ENCODE measurements at regions not wholly inside any gene's neighbourhood (a gene's known extent, or its start where the extent isn't known, plus 50 kb on each side); places are given as distances from the start of the nearest gene placed in this dataset.

DNA sequence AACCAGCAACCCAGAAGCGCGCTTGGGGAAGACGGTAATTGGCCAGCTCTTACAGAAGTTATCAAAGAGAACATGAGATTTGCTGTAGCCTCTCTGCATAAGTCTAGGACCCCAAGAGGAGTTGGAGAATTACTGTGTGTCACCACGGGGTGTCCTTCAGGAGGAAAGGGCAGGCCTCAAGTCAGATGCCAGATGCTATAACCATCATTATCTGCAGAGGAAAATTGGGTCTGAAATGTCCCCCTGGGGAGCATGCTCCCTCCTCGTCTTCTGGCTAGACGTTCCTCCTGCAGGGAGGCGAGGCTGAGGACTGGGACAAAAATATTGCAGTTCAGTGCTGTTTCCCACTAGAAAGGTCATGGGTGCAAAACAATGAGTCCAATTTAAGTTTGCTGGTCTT, 380.5 kb upstream of the CFAP20DC start:
- Histone ChIP-seq H3K36me3 (ENCODE audit: low read depth) (no peaks in the 10 kb centered on the region), H3K4me3 (no peak overlapping the region), H2AFZ (no peak overlapping the region), H3K9me3 (ENCODE audit: insufficient read depth, low read depth) (no peaks in the 10 kb centered on the region), H3K79me2 (ENCODE audit: low read depth) (no peaks in the 10 kb centered on the region), H3K4me1 (replicated peaks; ENCODE audit: insufficient read depth) (no peaks in the 10 kb centered on the region), H3K4me2 (no peak overlapping the region), H3K9me2 (ENCODE audit: insufficient read depth) (no peaks in the 10 kb centered on the region), H3F3A (ENCODE audit: insufficient read depth, low read depth) (no peaks in the 10 kb centered on the region), H3K27ac (no peak overlapping the region), H4K20me1 (ENCODE audit: insufficient read depth) (no peaks in the 10 kb centered on the region), H3K27me3 (ENCODE audit: insufficient read depth, low read depth) (no peaks in the 10 kb centered on the region)
- no peak for TF ChIP-seq EZH2 (IDR thresholded peaks at IDR 0.05; ENCODE audit: low read depth)
- TF ChIP-seq, protein P1, sequence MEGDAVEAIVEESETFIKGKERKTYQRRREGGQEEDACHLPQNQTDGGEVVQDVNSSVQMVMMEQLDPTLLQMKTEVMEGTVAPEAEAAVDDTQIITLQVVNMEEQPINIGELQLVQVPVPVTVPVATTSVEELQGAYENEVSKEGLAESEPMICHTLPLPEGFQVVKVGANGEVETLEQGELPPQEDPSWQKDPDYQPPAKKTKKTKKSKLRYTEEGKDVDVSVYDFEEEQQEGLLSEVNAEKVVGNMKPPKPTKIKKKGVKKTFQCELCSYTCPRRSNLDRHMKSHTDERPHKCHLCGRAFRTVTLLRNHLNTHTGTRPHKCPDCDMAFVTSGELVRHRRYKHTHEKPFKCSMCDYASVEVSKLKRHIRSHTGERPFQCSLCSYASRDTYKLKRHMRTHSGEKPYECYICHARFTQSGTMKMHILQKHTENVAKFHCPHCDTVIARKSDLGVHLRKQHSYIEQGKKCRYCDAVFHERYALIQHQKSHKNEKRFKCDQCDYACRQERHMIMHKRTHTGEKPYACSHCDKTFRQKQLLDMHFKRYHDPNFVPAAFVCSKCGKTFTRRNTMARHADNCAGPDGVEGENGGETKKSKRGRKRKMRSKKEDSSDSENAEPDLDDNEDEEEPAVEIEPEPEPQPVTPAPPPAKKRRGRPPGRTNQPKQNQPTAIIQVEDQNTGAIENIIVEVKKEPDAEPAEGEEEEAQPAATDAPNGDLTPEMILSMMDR (conservative IDR thresholded peaks at IDR 0.05): no peak
- ChIA-PET POLR2A (ENCODE audit: unreplicated experiment) (no interaction called here), CTCF (no interaction called here)
- no peak for DNase-seq
- intact Hi-C loops (cut with micrococcal nuclease; ENCODE audit: unreplicated experiment): no loop called here
- no TSS peak for BruUV-seq (replicated peaks)

DNA sequence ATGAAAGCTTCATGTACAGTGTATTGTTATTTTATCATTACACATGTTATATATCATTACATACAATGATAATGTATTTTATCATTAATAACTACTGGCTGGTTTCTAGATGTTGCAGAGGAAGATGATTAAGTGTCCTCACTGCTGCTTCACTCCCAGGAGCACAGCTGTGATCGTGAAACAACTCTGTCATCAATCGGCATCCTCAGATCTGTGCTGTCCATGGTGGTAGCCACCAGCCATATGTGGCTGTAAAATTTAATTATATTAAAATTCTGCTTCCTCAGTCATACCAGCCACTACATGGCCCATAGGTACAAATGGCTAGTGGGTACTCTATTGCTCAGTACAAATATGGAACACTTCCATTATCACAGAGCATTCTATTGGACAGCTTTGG, 379.4 kb upstream of the CFAP20DC start:
- CTCF ChIA-PET: no interaction called here
- no peaks in the 10 kb centered on the region for H3F3A ChIP-seq (ENCODE audit: insufficient read depth, low read depth)
- no peak overlapping the region for H3K27ac ChIP-seq
- POLR2A ChIA-PET (ENCODE audit: unreplicated experiment): no interaction called here
- BruUV-seq (replicated peaks): no TSS peak
- no peaks in the 10 kb centered on the region for H4K20me1 ChIP-seq (ENCODE audit: insufficient read depth)
- no peaks in the 10 kb centered on the region for H3K79me2 ChIP-seq (ENCODE audit: low read depth)
- H3K4me2 ChIP-seq: no peak overlapping the region
- no peak for DNase-seq
- H3K4me3 ChIP-seq: no peak overlapping the region
- no peaks in the 10 kb centered on the region for H3K9me2 ChIP-seq (ENCODE audit: insufficient read depth)
- H3K27me3 ChIP-seq (ENCODE audit: insufficient read depth, low read depth): no peaks in the 10 kb centered on the region
- no peaks in the 10 kb centered on the region for H3K9me3 ChIP-seq (ENCODE audit: insufficient read depth, low read depth)
- H3K36me3 ChIP-seq (ENCODE audit: low read depth): no peaks in the 10 kb centered on the region
- TF ChIP-seq, protein P1 (conservative IDR thresholded peaks at IDR 0.05): no peak
- TF ChIP-seq EZH2 (IDR thresholded peaks at IDR 0.05; ENCODE audit: low read depth): no peak
- H3K4me1 ChIP-seq (replicated peaks; ENCODE audit: insufficient read depth): no peaks in the 10 kb centered on the region
- no peak overlapping the region for H2AFZ ChIP-seq
- intact Hi-C loops (cut with micrococcal nuclease; ENCODE audit: unreplicated experiment): no loop called here

DNA sequence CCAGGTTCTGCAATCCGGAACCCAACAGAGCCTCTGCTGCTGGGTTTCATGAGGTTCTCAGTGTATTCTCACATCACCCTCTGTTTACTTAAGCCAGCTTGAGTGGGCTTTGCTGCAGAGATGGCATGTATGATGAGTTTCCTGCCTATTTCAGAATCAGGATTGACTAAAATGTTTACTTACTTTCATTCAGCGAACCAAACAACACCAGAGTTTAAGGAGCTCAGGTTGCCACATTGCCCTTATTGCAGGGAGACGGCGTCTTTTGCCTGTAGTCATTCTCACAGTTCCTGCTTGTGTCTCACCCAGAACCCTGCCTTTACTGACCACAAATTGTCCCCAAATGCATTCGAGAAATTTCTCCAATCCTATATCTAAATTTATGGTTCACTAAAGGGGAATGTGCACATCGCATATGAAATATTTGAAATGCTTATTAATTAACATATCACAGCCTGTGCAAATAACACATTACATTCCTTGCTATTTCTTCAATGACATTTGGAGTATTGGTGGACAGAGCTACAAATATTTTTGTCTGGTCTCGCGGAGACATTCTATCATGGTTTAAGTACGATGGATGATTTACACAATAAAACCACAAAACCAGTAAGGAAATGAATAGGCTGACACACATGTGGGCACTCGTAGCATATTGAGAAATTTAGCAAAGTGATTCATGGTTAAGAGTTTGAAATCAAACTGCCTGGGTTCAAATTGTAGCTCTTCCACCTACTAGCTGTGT, 377.2 kb upstream of the CFAP20DC start:
- Histone ChIP-seq H3K36me3 (ENCODE audit: low read depth) (no peaks in the 10 kb centered on the region), H2AFZ (no peak overlapping the region), H3K4me1 (replicated peaks; ENCODE audit: insufficient read depth) (no peaks in the 10 kb centered on the region), H3K9me2 (ENCODE audit: insufficient read depth) (no peaks in the 10 kb centered on the region), H3K27me3 (ENCODE audit: insufficient read depth, low read depth) (no peaks in the 10 kb centered on the region), H3K4me2 (no peak overlapping the region), H3K9me3 (ENCODE audit: insufficient read depth, low read depth) (no peaks in the 10 kb centered on the region), H4K20me1 (ENCODE audit: insufficient read depth) (no peaks in the 10 kb centered on the region), H3K27ac (no peak overlapping the region), H3K4me3 (no peak overlapping the region), H3K79me2 (ENCODE audit: low read depth) (no peaks in the 10 kb centered on the region), H3F3A (ENCODE audit: insufficient read depth, low read depth) (no peaks in the 10 kb centered on the region)
- BruUV-seq (replicated peaks): no TSS peak
- no peak for DNase-seq
- POLR2A ChIA-PET (ENCODE audit: unreplicated experiment): no interaction called here
- TF ChIP-seq, protein P1 (conservative IDR thresholded peaks at IDR 0.05): no peak
- no peak for TF ChIP-seq EZH2 (IDR thresholded peaks at IDR 0.05; ENCODE audit: low read depth)
- intact Hi-C loops (cut with micrococcal nuclease; ENCODE audit: unreplicated experiment): no loop called here
- CTCF ChIA-PET: no interaction called here

Measured in PC-9 (cell line).